GM19395 (cell line): ENCODE measurements at regions not wholly inside any gene's neighbourhood (a gene's known extent, or its start where the extent isn't known, plus 50 kb on each side); places are given as distances from the start of the nearest gene placed in this dataset.
"Not testable (repeated sequence)": the region's sequence is repeated elsewhere in the genome, so short reads cannot be mapped to it uniquely, and the experiment has no call there.

Source experiments
- ATAC-seq: cut with Tn5 transposase; IDR thresholded peaks from one replicate; pipeline ENCODE4 v1.9.1; 2021; ENCODE audit warnings: mild to moderate bottlenecking, moderate library complexity; ENCODE audit not compliant: unreplicated experiment

- ATAC-seq, result no peak
Measured at GRCh38 chr3:88657459-88657858, 450.0 kb upstream of the EPHA3 start.

GRCh38 chr3:88661433-88661824 lies 446.0 kb upstream of the EPHA3 start:
- no peak for ATAC-seq

GRCh38 chr3:88668180-88668579 lies 439.2 kb upstream of the EPHA3 start:
- no peak for ATAC-seq

- ATAC-seq, result no peak
Measured at GRCh38 chr3:88671573-88671972, 435.8 kb upstream of the EPHA3 start.

GRCh38 chr3:88677298-88677697 lies 430.1 kb upstream of the EPHA3 start:
- ATAC-seq, result no peak

GRCh38 chr3:88678747-88679146 lies 428.7 kb upstream of the EPHA3 start:
- no peak for ATAC-seq

- no peak for ATAC-seq
Measured at GRCh38 chr3:88690287-88690686, 417.1 kb upstream of the EPHA3 start.

- no peak for ATAC-seq
Measured at GRCh38 chr3:88691081-88691480, 416.3 kb upstream of the EPHA3 start.

- no peak for ATAC-seq
Measured at GRCh38 chr3:88703501-88704059, 403.8 kb upstream of the EPHA3 start.

GRCh38 chr3:88704338-88704737 lies 403.1 kb upstream of the EPHA3 start:
- ATAC-seq, result no peak

GRCh38 chr3:88707837-88708236 lies 399.6 kb upstream of the EPHA3 start:
- no peak for ATAC-seq

GRCh38 chr3:88712552-88712951 lies 394.9 kb upstream of the EPHA3 start:
- ATAC-seq, result no peak

GRCh38 chr3:88713233-88713691 lies 394.2 kb upstream of the EPHA3 start:
- no peak for ATAC-seq

- ATAC-seq, result no peak
Measured at GRCh38 chr3:88725440-88726165, 381.8 kb upstream of the EPHA3 start.

- no peak for ATAC-seq
Measured at GRCh38 chr3:88732186-88732585, 375.2 kb upstream of the EPHA3 start.

GRCh38 chr3:88742106-88742505 lies 365.3 kb upstream of the EPHA3 start:
- no peak for ATAC-seq

- ATAC-seq, result no peak
Measured at GRCh38 chr3:88742674-88743507, 364.5 kb upstream of the EPHA3 start.

GRCh38 chr3:88744896-88745295 lies 362.5 kb upstream of the EPHA3 start:
- ATAC-seq, result no peak

- not testable (repeated sequence) for ATAC-seq
Measured at GRCh38 chr3:88747145-88747544, 360.3 kb upstream of the EPHA3 start.

- no peak for ATAC-seq
Measured at GRCh38 chr3:88758676-88759075, 348.7 kb upstream of the EPHA3 start.

GRCh38 chr3:88767746-88768145 lies 339.7 kb upstream of the EPHA3 start:
- ATAC-seq, result no peak

GRCh38 chr3:88773766-88774165 lies 333.7 kb upstream of the EPHA3 start:
- ATAC-seq, result no peak
